Ishikawa (cell line): ENCODE measurements at regions not wholly inside any gene's neighbourhood (a gene's known extent, or its start where the extent isn't known, plus 50 kb on each side); places are given as distances from the start of the nearest gene placed in this dataset.

Experiments
- CEBPB ChIP-seq: IDR thresholded peaks from 2 replicates; pipeline ENCODE4 v1.6.1; 2012
- CREB1 ChIP-seq: IDR thresholded peaks from 2 replicates; pipeline ENCODE4 v1.6.1; 2012; ENCODE audit warnings: low read depth
- EGR1 ChIP-seq: IDR thresholded peaks from 2 replicates; pipeline ENCODE4 v1.6.1; 2012
- EP300 ChIP-seq: IDR thresholded peaks from 2 replicates; pipeline ENCODE4 v1.6.1; 2012; ENCODE audit warnings: borderline replicate concordance
- FOXM1 ChIP-seq: IDR thresholded peaks from 2 replicates; pipeline ENCODE4 v1.6.1; 2012; ENCODE audit warnings: low read depth, borderline replicate concordance
- MAX ChIP-seq: IDR thresholded peaks from 2 replicates; pipeline ENCODE4 v1.6.1; 2012
- NFIC ChIP-seq: IDR thresholded peaks from 2 replicates; pipeline ENCODE4 v1.6.1; 2012
- RAD21 ChIP-seq: IDR thresholded peaks from 2 replicates; pipeline ENCODE4 v1.6.1; 2012; ENCODE audit warnings: low read depth
- REST ChIP-seq: IDR thresholded peaks from 2 replicates; pipeline ENCODE4 v1.6.1; 2012; ENCODE audit warnings: low read depth, mild to moderate bottlenecking
- TAF1 ChIP-seq: IDR thresholded peaks from 2 replicates; pipeline ENCODE4 v1.6.1; 2012; ENCODE audit warnings: low read depth, mild to moderate bottlenecking
- TCF12 ChIP-seq: IDR thresholded peaks from 2 replicates; pipeline ENCODE4 v1.6.1; 2012; ENCODE audit warnings: low read depth
- TEAD4 ChIP-seq: IDR thresholded peaks from 2 replicates; pipeline ENCODE4 v1.6.1; 2012
- YY1 ChIP-seq: IDR thresholded peaks from 2 replicates; pipeline ENCODE4 v1.6.1; 2012; ENCODE audit warnings: low read depth
- ZBTB7A ChIP-seq: IDR thresholded peaks from 2 replicates; pipeline ENCODE4 v1.6.1; 2012; ENCODE audit warnings: low read depth
- TF ChIP-seq, protein P1 (sequence below): IDR thresholded peaks from 2 replicates; pipeline ENCODE4 v1.6.1; 2012

DNA sequence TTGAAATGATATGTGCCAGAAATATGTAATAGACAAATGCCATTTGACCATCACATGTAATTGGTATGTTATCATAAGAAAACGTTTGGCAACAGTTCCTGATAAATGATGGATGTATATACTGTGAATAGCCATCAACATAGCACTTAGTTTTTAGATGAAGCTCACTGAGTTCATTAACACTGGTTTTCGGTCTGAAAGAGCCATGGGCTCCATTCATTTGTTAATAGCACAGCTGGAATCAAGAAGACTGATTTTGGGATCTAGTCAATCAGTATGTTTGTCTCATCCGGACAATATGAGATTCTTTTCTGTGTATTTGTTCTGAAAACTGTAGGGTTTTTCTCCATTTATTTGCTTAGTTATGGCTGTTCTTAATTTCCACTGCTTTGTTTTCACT lies 413.5 kb upstream of the CLINT1 start:
- TF ChIP-seq NFIC (no peak), FOXM1 (no peak), TAF1 (no peak), TEAD4 (no peak), EGR1 (no peak), REST (no peak), EP300 (no peak), ZBTB7A (no peak), CREB1 (no peak), TCF12 (no peak), CEBPB (no peak), RAD21 (no peak), YY1 (no peak), MAX (no peak)
- TF ChIP-seq, protein P1, sequence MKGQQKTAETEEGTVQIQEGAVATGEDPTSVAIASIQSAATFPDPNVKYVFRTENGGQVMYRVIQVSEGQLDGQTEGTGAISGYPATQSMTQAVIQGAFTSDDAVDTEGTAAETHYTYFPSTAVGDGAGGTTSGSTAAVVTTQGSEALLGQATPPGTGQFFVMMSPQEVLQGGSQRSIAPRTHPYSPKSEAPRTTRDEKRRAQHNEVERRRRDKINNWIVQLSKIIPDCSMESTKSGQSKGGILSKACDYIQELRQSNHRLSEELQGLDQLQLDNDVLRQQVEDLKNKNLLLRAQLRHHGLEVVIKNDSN = no peak

DNA sequence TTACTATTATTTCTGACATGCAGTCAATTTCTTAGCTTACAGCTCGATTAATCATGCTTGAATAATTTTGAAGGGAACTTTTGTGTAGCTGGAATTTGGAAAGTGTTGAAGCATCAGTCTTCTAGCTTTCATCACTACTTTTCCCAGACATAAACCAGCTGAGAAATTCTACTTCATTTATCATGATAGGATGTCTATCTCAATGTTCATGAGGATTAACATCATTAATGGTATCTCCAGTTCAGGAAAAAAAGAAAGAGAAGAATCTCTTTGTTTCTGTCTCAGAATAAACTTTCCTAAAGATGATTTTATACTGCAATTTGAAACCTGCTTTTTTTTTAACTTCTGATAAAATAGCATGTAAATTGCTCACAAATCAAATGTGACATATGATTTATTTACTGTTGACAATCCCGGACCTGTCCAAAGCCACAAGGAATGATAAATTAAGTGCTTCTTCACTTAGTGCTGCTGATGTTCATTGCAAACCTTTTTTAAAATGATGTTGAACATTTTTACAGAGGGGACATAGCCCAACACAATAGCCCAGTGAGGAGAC lies 412.1 kb upstream of the CLINT1 start:
- TF ChIP-seq CREB1 (no peak), NFIC (no peak), TEAD4 (no peak), TCF12 (no peak), EP300 (no peak), CEBPB (no peak), TAF1 (no peak), RAD21 (no peak), MAX (no peak), REST (no peak), FOXM1 (no peak), EGR1 (no peak), ZBTB7A (no peak), YY1 (no peak)
- TF ChIP-seq, protein P1 = no peak

DNA sequence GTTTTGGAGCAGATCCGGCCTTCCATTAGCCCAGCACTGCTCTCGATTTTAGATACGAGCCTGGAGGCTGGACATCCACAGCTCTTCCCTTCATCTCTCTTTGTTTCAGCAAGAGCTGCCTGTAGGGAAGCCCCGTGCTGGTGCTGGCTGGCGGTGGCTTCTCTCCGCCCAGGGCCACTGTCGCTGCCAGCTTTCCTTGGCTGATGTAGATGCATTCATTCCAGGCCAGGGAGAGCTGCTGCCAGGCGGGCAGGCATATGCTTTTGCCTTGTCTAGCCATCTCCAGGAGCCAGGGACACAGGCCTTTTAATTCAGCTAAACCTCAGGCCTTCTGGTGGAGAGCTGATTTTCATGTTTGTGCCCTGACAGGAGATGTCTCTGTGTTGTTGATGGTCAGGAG lies 409.3 kb upstream of the CLINT1 start:
- TF ChIP-seq MAX = no peak
- no peak for TF ChIP-seq CEBPB
- TF ChIP-seq CREB1 = no peak
- TF ChIP-seq NFIC = no peak
- TF ChIP-seq EP300 = no peak
- no peak for TF ChIP-seq EGR1
- TF ChIP-seq, protein P1 = no peak
- no peak for TF ChIP-seq RAD21
- no peak for TF ChIP-seq FOXM1
- TF ChIP-seq YY1 = no peak
- TF ChIP-seq REST = no peak
- no peak for TF ChIP-seq TAF1
- no peak for TF ChIP-seq TEAD4
- TF ChIP-seq TCF12 = no peak
- TF ChIP-seq ZBTB7A = no peak
